ENCODE measurements at regions not wholly inside any gene's neighbourhood (a gene's known extent, or its start where the extent isn't known, plus 50 kb on each side); places are given as distances from the start of the nearest gene placed in this dataset.

DNA sequence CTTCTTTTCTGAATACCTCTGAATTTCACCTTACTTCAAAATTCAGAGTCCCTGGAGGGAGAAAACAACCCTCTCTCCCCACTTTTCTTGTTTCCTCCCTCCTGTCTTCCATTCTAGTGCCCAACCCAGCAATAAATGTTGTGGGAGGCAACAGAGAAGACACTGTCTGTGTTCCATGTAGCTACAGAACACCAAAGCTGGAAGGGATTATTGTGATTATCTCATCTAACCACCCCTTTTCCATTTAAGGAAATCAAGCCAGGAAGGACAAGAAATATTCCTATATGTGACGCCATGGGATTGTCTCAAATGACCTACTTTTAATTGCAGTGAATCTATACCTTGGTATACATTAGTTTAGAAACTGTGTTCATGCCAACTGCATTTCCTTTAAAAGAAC lies 476.6 kb upstream of the TNC start:
- TF ChIP-seq, protein P1, sequence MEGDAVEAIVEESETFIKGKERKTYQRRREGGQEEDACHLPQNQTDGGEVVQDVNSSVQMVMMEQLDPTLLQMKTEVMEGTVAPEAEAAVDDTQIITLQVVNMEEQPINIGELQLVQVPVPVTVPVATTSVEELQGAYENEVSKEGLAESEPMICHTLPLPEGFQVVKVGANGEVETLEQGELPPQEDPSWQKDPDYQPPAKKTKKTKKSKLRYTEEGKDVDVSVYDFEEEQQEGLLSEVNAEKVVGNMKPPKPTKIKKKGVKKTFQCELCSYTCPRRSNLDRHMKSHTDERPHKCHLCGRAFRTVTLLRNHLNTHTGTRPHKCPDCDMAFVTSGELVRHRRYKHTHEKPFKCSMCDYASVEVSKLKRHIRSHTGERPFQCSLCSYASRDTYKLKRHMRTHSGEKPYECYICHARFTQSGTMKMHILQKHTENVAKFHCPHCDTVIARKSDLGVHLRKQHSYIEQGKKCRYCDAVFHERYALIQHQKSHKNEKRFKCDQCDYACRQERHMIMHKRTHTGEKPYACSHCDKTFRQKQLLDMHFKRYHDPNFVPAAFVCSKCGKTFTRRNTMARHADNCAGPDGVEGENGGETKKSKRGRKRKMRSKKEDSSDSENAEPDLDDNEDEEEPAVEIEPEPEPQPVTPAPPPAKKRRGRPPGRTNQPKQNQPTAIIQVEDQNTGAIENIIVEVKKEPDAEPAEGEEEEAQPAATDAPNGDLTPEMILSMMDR (IDR thresholded peaks at IDR 0.05; ENCODE audit: low read depth, low read length, missing input control) = no peak
- no peak for TF ChIP-seq YY1 (IDR thresholded peaks at IDR 0.05)
- TF ChIP-seq SP1 (IDR thresholded peaks at IDR 0.05) = no peak
- TF ChIP-seq, protein P2, sequence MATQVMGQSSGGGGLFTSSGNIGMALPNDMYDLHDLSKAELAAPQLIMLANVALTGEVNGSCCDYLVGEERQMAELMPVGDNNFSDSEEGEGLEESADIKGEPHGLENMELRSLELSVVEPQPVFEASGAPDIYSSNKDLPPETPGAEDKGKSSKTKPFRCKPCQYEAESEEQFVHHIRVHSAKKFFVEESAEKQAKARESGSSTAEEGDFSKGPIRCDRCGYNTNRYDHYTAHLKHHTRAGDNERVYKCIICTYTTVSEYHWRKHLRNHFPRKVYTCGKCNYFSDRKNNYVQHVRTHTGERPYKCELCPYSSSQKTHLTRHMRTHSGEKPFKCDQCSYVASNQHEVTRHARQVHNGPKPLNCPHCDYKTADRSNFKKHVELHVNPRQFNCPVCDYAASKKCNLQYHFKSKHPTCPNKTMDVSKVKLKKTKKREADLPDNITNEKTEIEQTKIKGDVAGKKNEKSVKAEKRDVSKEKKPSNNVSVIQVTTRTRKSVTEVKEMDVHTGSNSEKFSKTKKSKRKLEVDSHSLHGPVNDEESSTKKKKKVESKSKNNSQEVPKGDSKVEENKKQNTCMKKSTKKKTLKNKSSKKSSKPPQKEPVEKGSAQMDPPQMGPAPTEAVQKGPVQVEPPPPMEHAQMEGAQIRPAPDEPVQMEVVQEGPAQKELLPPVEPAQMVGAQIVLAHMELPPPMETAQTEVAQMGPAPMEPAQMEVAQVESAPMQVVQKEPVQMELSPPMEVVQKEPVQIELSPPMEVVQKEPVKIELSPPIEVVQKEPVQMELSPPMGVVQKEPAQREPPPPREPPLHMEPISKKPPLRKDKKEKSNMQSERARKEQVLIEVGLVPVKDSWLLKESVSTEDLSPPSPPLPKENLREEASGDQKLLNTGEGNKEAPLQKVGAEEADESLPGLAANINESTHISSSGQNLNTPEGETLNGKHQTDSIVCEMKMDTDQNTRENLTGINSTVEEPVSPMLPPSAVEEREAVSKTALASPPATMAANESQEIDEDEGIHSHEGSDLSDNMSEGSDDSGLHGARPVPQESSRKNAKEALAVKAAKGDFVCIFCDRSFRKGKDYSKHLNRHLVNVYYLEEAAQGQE (IDR thresholded peaks at IDR 0.05) = no peak

Data from liver (tissue), 3 donors.